ENCODE measurements at regions not wholly inside any gene's neighbourhood (a gene's known extent, or its start where the extent isn't known, plus 50 kb on each side); places are given as distances from the start of the nearest gene placed in this dataset.

- TF ChIP-seq CTCF (conservative IDR thresholded peaks at IDR 0.05 in 1 of 2, IDR thresholded peaks at IDR 0.05 in 1 of 2; ENCODE audit: extremely low read depth in 1 of 2, insufficient read depth in 1 of 2, low read depth in 1 of 2, low read length in 2 of 2), result no peak
- TF ChIP-seq EZH2 (IDR thresholded peaks at IDR 0.05; ENCODE audit: borderline replicate concordance, low read length), result no peak
Measured at GRCh38 chr3:20916951-20917606, 731.1 kb upstream of the SGO1 start.

Data from mammary epithelial cell (primary cell).